ENCODE measurements at regions not wholly inside any gene's neighbourhood (a gene's known extent, or its start where the extent isn't known, plus 50 kb on each side); places are given as distances from the start of the nearest gene placed in this dataset.
"Not testable (repeated sequence)": the region's sequence is repeated elsewhere in the genome, so short reads cannot be mapped to it uniquely, and the experiment has no call there.

- DNase-seq, result no peak
Observed at GRCh38 chr3:151675858-151676615, 57.7 kb upstream of the AADACL2 start.

DNA sequence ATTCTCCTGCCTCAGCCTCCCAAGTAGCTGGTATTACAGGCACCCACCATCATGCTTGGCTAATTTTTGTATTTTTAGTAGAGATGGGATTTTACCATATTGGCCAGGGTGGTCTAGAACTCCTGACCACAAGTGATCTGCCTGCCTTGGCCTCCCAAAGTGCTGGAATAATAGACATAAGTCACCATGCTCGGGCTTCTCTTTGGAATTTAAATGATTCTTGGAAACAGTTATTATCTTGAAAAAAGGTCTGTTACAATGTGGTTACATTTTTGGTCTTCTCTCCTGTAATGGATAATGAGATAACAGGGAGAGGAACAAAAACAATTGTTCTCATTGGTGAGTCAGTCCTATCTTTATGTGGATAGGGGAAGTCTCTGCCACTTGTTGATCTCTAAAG, 59.8 kb upstream of the AADACL2 start:
- DNase-seq, result no peak

- DNase-seq, result not testable (repeated sequence)
Observed at GRCh38 chr3:151667762-151668161, 66.0 kb upstream of the AADACL2 start.

DNA sequence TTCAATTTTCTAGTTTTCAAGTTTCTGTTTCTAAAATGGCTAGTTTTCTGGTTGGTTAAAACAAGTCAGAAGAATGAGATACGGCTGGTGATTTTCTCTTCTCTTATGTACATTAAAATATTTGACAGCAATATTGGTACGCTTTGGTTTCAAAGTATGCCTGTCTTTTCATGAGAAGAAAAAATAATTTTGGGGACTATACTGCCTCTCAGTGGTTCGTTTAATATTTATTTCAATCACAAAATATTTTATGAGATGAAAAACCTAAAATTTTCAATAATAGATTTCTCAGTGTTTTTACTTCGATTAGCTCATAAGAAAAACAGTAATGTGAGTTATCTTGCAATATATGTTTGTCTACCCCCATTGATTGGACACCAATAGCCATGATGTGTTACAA, 72.8 kb upstream of the AADACL2 start:
- DNase-seq, result no peak

GRCh38 chr3:151644986-151645385, 88.7 kb upstream of the AADACL2 start:
- DNase-seq, result no peak

GRCh38 chr3:151644020-151644620, 89.6 kb upstream of the AADACL2 start:
- no peak for DNase-seq

GRCh38 chr3:151639418-151639740, 94.3 kb upstream of the AADACL2 start:
- DNase-seq, result no peak

GRCh38 chr3:151638555-151639417, 94.9 kb upstream of the AADACL2 start:
- DNase-seq, result no peak

GRCh38 chr3:151635905-151636304, 97.8 kb upstream of the AADACL2 start:
- no peak for DNase-seq

DNA sequence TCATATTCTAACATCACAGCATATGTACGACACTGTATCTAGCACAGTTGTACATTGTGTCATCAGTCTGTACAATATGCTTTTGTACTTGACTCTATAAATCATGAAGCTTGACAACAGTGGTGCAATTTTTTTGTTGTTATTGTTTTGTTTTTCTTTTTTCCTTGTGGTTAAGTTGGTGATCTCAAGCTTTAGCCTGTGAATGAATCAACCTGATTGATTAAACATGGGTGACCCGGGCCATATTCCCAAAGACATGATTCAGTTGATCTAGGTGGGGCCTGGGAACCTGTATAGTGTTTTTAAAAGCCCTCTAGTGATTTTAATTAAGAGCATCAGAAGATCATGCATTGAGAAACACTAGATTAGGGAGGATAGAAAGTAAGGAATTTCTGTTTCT, 101.8 kb upstream of the AADACL2 start:
- DNase-seq, result no peak

GRCh38 chr3:151630938-151631441, 102.7 kb upstream of the AADACL2 start:
- no peak for DNase-seq

DNA sequence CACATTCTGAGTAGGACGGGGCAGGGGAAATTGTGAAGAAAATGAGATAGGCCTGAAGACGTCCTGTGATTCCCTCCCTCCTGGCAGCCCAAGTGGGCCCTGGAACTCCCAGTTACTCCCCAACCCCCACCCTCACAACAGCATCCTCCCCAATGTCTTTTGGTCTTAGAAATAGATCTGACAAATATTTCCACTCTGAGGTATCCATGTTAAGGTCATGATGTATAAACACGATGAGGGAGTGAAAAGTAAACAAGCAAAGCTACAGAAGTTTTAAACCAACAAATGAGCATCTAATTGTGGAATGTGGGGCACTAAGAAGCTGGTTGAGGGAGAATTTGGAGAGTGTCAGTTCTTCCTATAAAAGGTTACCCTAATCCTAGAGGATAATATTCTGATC, 103.7 kb upstream of the AADACL2 start:
- no peak for DNase-seq

DNA sequence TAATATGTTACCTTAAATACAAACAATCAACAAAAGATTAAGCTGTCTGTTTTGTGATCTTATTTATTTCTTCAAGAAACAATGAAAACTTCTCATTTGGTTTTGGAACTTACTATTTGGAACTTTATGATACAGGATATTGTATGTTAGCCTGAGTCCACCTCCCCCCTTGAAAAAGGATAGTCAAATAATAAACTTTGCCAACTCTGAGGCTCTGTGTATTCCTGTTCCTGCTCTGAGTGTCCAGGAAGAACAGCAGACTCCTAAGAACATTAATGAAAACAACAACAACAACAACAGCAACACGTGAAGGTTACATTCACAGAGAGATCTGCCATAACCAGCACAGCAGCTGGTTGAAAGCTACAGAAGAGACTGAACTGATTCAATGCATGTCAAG, 108.1 kb upstream of the AADACL2 start:
- DNase-seq, result no peak

GRCh38 chr3:151625086-151625485, 108.6 kb upstream of the AADACL2 start:
- DNase-seq, result no peak

DNA sequence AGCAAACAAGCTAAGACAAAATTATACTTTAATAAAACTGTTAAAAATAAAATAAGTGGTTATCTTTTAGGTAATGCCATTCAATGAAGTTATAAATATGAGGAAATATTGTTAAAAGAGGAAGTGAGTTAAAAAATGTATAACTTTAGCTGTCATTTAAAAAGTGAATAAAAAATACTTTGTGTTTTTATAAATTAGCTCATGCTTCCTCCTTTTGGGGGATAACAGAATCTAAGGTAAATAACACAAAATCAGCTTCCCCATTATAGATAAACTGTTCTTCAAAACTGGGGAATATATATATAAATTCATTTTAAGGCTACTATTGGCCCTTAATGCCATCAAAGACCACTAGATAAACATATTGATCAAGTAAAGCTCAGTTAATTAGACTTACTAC, 113.7 kb upstream of the AADACL2 start:
- DNase-seq, result no peak

GRCh38 chr3:151615464-151615863, 118.3 kb upstream of the AADACL2 start:
- DNase-seq, result no peak

GRCh38 chr3:151612115-151612514, 121.6 kb upstream of the AADACL2 start:
- DNase-seq, result no peak

- no peak for DNase-seq
Observed at GRCh38 chr3:151611419-151611818, 122.3 kb upstream of the AADACL2 start.

DNA sequence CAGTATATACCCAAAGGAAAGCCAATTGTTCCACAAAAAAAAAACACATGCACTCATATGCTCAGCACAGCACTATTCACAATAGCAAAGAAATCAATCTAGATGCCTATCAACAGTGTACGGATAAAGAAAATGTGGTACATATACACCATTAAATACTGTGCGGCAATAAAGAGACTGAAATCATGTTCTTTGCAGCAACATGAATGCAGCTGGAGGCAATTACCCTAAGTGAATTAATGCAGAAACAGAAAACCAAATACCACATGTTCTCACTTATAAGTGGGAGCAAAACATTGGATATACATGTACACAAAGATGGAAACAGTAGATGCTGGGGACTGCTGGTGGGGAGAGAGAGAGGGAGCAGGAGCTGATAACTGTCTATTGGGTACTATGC, 124.2 kb upstream of the AADACL2 start:
- no peak for DNase-seq

DNA sequence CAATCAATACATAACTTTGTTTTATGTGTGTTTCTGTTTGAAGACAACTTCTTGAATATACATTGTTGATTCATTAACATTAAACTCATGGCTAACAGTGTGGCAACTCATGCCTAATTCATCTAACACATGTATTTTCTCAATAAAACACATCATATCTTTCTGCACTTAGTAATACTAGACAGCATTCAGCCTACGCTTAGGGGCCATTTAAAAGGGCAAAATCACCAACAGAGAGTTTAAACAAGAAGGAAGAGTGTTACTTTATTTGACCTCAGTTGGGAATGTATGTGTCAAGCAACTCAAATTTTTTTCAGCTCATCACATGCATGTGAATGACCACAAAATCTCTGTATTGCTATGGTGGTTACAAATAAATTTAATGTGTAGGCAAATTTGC, 128.8 kb upstream of the AADACL2 start:
- DNase-seq, result no peak

GRCh38 chr3:151600783-151601182, 132.9 kb upstream of the AADACL2 start:
- no peak for DNase-seq

- DNase-seq, result no peak
Observed at GRCh38 chr3:151599103-151599672, 134.5 kb upstream of the AADACL2 start.

GRCh38 chr3:151596940-151597339, 136.1 kb upstream of the IGSF10 start:
- no peak for DNase-seq

GRCh38 chr3:151593928-151594327, 133.1 kb upstream of the IGSF10 start:
- no peak for DNase-seq

Data from NCI-H2171 (cell line).